Vagina (tissue), 2 donors: ENCODE measurements at regions not wholly inside any gene's neighbourhood (a gene's known extent, or its start where the extent isn't known, plus 50 kb on each side); places are given as distances from the start of the nearest gene placed in this dataset.
A peak's percentile ranks its signal among the peaks of the same experiment; 100 is the strongest.

Experiments used
- DNase-seq, 2 donors: peaks; one replicate each; pipeline ENCODE4 v3.0.0-alpha.2; 2017; ENCODE audit errors: extremely low spot score in 2 of 2
- H3K27ac ChIP-seq: fragments of 200-600 bp; sonication (generic); one replicate; pipeline ENCODE4 v1.5.1; 2019
- H3K27me3 ChIP-seq: fragments of 200-600 bp; sonication (generic); one replicate; pipeline ENCODE4 v1.5.1; 2019
- H3K36me3 ChIP-seq, 2 donors: fragments of 200-600 bp; sonication (generic); one replicate each; pipeline ENCODE4 v1.5.1; 2017 to 2019
- H3K4me1 ChIP-seq: fragments of 200-600 bp; sonication (generic); one replicate; pipeline ENCODE4 v1.5.1; 2019
- H3K4me3 ChIP-seq, 2 donors: fragments of 200-600 bp; sonication (generic); 1 replicate in 1 of 2; 2 replicates in 1 of 2; pipeline ENCODE4 v1.5.1; 2016 to 2019
- H3K9me3 ChIP-seq: fragments of 200-600 bp; sonication (generic); one replicate; pipeline ENCODE4 v1.5.1; 2019
- POLR2A ChIP-seq, 2 donors: fragments of 450-650 bp; IDR thresholded peaks; one replicate each; pipeline ENCODE4 v1.6.1; 2017; ENCODE audit warnings: antibody characterized with exemption in 2 of 2, mild to moderate bottlenecking in 2 of 2, moderate library complexity in 2 of 2
- POLR2AphosphoS5 ChIP-seq, 2 donors: sonication (generic); formaldehyde crosslinking; IDR thresholded peaks; one replicate each; pipeline ENCODE4 v1.9.0; 2017; ENCODE audit warnings: antibody characterized with exemption in 2 of 2, mild to moderate bottlenecking in 2 of 2, low read depth in 1 of 2; ENCODE audit not compliant: insufficient read depth in 1 of 2
- intact Hi-C: fragments of 100-400 bp; cut with DNase I; formaldehyde crosslinking; loops from one replicate; pipeline ENCODE4 v1.15.1; 2023
- TF ChIP-seq, protein P1 (sequence below), 3 experiments: fragments of 450-650 bp in 2 of 3; fragments of 200-600 bp in 1 of 3; sonication (generic) in 1 of 3; IDR thresholded peaks; one replicate each; pipeline ENCODE4 v1.5.1; 2017 to 2019; ENCODE audit warnings: antibody characterized with exemption in 3 of 3, mild to moderate bottlenecking in 2 of 3, moderate library complexity in 2 of 3

GRCh38 chr6:156612361-156612760 lies 164.8 kb upstream of the ARID1B start:
- DNase-seq = no peak
- intact Hi-C loops = no loop called here
- TF ChIP-seq, protein P1, sequence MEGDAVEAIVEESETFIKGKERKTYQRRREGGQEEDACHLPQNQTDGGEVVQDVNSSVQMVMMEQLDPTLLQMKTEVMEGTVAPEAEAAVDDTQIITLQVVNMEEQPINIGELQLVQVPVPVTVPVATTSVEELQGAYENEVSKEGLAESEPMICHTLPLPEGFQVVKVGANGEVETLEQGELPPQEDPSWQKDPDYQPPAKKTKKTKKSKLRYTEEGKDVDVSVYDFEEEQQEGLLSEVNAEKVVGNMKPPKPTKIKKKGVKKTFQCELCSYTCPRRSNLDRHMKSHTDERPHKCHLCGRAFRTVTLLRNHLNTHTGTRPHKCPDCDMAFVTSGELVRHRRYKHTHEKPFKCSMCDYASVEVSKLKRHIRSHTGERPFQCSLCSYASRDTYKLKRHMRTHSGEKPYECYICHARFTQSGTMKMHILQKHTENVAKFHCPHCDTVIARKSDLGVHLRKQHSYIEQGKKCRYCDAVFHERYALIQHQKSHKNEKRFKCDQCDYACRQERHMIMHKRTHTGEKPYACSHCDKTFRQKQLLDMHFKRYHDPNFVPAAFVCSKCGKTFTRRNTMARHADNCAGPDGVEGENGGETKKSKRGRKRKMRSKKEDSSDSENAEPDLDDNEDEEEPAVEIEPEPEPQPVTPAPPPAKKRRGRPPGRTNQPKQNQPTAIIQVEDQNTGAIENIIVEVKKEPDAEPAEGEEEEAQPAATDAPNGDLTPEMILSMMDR (IDR thresholded peaks at IDR 0.05) = no peak
- no peak for TF ChIP-seq POLR2AphosphoS5 (IDR thresholded peaks at IDR 0.05; ENCODE audit: insufficient read depth in 1 of 2, low read depth in 1 of 2)
- TF ChIP-seq POLR2A (IDR thresholded peaks at IDR 0.05) = no peak

GRCh38 chr6:156602066-156602385 lies 175.2 kb upstream of the ARID1B start:
- TF ChIP-seq, protein P1 (IDR thresholded peaks at IDR 0.05) = no peak
- TF ChIP-seq POLR2AphosphoS5 (IDR thresholded peaks at IDR 0.05; ENCODE audit: insufficient read depth in 1 of 2, low read depth in 1 of 2) (no peak), POLR2A (IDR thresholded peaks at IDR 0.05) (no peak)
- H3K4me1 ChIP-seq = peaks cover 6% of the 10 kb centered on the region
- H3K36me3 ChIP-seq = no peaks in the 10 kb centered on the region
- H3K27ac ChIP-seq = no peak overlapping the region
- H3K9me3 ChIP-seq = no peaks in the 10 kb centered on the region
- H3K27me3 ChIP-seq = no peaks in the 10 kb centered on the region
- intact Hi-C loops = no loop called here
- DNase-seq = no peak
- H3K4me3 ChIP-seq = no peak overlapping the region

More at GRCh38 chr6:156612361-156612760, 164.8 kb upstream of the ARID1B start:
- Histone ChIP-seq H3K9me3 (no peaks in the 10 kb centered on the region), H3K27me3 (no peaks in the 10 kb centered on the region), H3K36me3 (no peaks in the 10 kb centered on the region), H3K27ac (no peak overlapping the region), H3K4me3 (no peak overlapping the region), H3K4me1 (no peaks in the 10 kb centered on the region)

DNA sequence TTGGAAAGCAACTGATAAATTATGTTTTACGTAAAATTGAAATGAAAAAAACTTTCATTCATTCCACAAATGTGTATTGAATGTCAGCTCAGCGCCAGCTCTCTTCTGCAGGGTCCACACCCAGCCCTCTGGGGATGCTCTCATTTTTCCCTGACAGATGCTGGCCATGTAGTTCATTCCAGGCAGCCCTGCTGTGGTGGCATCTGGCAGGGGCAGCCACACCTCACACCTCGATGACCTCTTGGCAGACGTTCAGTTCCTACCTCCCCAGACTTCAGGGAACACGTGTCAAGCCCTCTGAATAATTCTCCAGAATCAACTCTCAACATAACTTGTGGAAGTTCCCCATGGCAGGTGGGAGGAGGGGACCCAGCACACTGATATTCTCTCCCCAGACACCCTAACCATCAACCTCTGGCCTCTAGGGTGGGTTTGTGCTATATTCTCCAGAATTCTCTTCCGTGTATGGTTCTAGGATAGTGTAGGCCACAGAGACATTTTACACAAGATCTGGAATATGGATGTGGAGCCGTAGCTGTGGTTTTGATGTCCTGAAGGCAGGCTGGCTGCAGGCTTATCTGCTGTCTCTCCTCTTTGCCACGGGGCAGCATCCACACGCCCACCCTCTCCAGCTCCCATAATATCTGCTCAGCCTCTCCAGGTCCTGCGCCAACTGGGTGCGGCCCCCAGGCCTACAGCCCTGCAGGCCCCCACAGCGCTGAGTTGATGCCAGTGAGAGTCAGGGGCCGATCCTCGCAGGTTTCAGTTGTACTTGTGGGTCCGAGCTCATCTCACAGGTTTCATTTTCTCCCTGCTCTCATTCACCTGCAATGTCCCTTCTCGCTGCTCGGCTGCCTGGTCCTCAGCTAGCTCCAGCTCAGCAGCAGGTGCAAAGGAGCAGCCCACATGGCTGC lies 175.8 kb upstream of the ARID1B start:
- TF ChIP-seq, protein P1 (IDR thresholded peaks at IDR 0.05) = no peak
- intact Hi-C loops = no loop called here
- Histone ChIP-seq H3K27ac (peak overlapping the region; percentile 40), H3K36me3 (no peaks in the 10 kb centered on the region), H3K9me3 (no peaks in the 10 kb centered on the region), H3K4me3 (no peak overlapping the region), H3K27me3 (no peaks in the 10 kb centered on the region), H3K4me1 (peaks cover 6% of the 10 kb centered on the region)
- DNase-seq = no peak

DNA sequence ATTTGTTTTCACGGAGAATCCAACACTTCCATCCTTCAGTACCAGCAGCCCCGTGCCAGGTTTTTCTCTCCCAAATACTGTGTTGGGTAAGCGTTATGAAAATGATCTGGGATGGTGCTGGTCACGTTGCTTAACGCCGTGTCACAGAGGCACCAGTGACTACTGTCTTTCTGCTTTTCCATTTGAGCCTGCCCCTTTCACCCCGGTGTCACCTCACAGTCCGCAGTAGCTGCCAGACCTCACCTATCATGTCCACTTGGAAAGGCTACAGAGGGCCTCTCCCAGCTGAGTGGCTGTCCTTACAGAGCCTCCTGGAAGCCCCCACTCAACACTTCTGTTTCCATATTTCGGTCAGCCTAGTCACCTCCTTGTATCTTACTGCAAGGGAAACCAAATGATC lies 176.5 kb upstream of the ARID1B start:
- no peaks in the 10 kb centered on the region for H3K27me3 ChIP-seq
- no peaks in the 10 kb centered on the region for H3K36me3 ChIP-seq
- peaks cover 6% of the 10 kb centered on the region for H3K4me1 ChIP-seq
- no peak overlapping the region for H3K4me3 ChIP-seq
- no peaks in the 10 kb centered on the region for H3K9me3 ChIP-seq
- TF ChIP-seq, protein P1 (IDR thresholded peaks at IDR 0.05) = no peak
- TF ChIP-seq POLR2A (IDR thresholded peaks at IDR 0.05) = no peak
- no peak for TF ChIP-seq POLR2AphosphoS5 (IDR thresholded peaks at IDR 0.05; ENCODE audit: insufficient read depth in 1 of 2, low read depth in 1 of 2)
- intact Hi-C loops = no loop called here
- DNase-seq = no peak
- peak overlapping the region; percentile 40 for H3K27ac ChIP-seq

- intact Hi-C loops = no loop called here
Measured at GRCh38 chr6:156599978-156600590, 177.1 kb upstream of the ARID1B start.

More at GRCh38 chr6:156599978-156600590, 177.1 kb upstream of the ARID1B start:
- Histone ChIP-seq H3K4me3 (no peak overlapping the region), H3K27me3 (no peaks in the 10 kb centered on the region), H3K36me3 (no peaks in the 10 kb centered on the region), H3K9me3 (no peaks in the 10 kb centered on the region), H3K4me1 (peaks cover 6% of the 10 kb centered on the region), H3K27ac (peak overlapping the region; percentile 40)
- DNase-seq = peak in 1 of 2 donors; percentile 93
- TF ChIP-seq POLR2AphosphoS5 (IDR thresholded peaks at IDR 0.05; ENCODE audit: insufficient read depth in 1 of 2, low read depth in 1 of 2) = peak in 1 of 2 donors; percentile 53
- TF ChIP-seq, protein P1 (IDR thresholded peaks at IDR 0.05) = no peak
